NCI-H1048 (cell line): ENCODE measurements at regions not wholly inside any gene's neighbourhood (a gene's known extent, or its start where the extent isn't known, plus 50 kb on each side); places are given as distances from the start of the nearest gene placed in this dataset.

Experiments
- DNase-seq: peaks from one replicate; lab custom pipeline; 2025; lab: John Stamatoyannopoulos, UW

- DNase-seq = no peak
These were observed 358.4 kb downstream of the BTBD3 start for GRCh38 chr20:12276011-12276673.

- no peak for DNase-seq
These were observed 369.9 kb downstream of the BTBD3 start for GRCh38 chr20:12287575-12287974.

- DNase-seq = no peak
These were observed 371.8 kb downstream of the BTBD3 start for GRCh38 chr20:12289465-12289864.

GRCh38 chr20:12291386-12291785, 373.7 kb downstream of the BTBD3 start:
- no peak for DNase-seq

- no peak for DNase-seq
These were observed 376.2 kb downstream of the BTBD3 start for GRCh38 chr20:12293900-12294299.

GRCh38 chr20:12294678-12295077, 377.0 kb downstream of the BTBD3 start:
- no peak for DNase-seq

- no peak for DNase-seq
These were observed 387.7 kb downstream of the BTBD3 start for GRCh38 chr20:12305188-12305950.

- DNase-seq = no peak
These were observed 388.4 kb downstream of the BTBD3 start for GRCh38 chr20:12306107-12306506.

- no peak for DNase-seq
These were observed 393.6 kb downstream of the BTBD3 start for GRCh38 chr20:12311094-12311865.

- no peak for DNase-seq
These were observed 398.0 kb downstream of the BTBD3 start for GRCh38 chr20:12315652-12316051.

GRCh38 chr20:12316794-12317193, 399.1 kb downstream of the BTBD3 start:
- no peak for DNase-seq

- DNase-seq = no peak
These were observed 399.7 kb downstream of the BTBD3 start for GRCh38 chr20:12317433-12317832.

- no peak for DNase-seq
These were observed 400.4 kb downstream of the BTBD3 start for GRCh38 chr20:12318043-12318442.

GRCh38 chr20:12321736-12322135, 404.0 kb downstream of the BTBD3 start:
- no peak for DNase-seq

- DNase-seq = no peak
These were observed 409.5 kb downstream of the BTBD3 start for GRCh38 chr20:12327205-12327604.

GRCh38 chr20:12331236-12331635, 413.5 kb downstream of the BTBD3 start:
- DNase-seq = no peak

- DNase-seq = no peak
These were observed 419.9 kb downstream of the BTBD3 start for GRCh38 chr20:12337601-12338000.

GRCh38 chr20:12345978-12346377, 428.3 kb downstream of the BTBD3 start:
- no peak for DNase-seq

- no peak for DNase-seq
These were observed 436.1 kb downstream of the BTBD3 start for GRCh38 chr20:12353842-12354241.

GRCh38 chr20:12354725-12355124, 437.0 kb downstream of the BTBD3 start:
- DNase-seq = no peak

GRCh38 chr20:12355185-12355584, 437.5 kb downstream of the BTBD3 start:
- no peak for DNase-seq

GRCh38 chr20:12358006-12358654, 440.4 kb downstream of the BTBD3 start:
- no peak for DNase-seq
